Activated naive CD4-positive, alpha-beta T cell treated with anti-CD3 and anti-CD28 coated beads for 36 hours (primary cell): ENCODE measurements at regions not wholly inside any gene's neighbourhood (a gene's known extent, or its start where the extent isn't known, plus 50 kb on each side); places are given as distances from the start of the nearest gene placed in this dataset.

Source experiments
- CTCF ChIA-PET: fragments of 350-600 bp; sonication (Branson Sonifier 250); formaldehyde crosslinking; loops from one replicate; lab custom pipeline; 2021; ENCODE audit warnings: antibody characterized with exemption; lab: Charles Lee
- DNase-seq: peaks from one replicate; pipeline ENCODE4 v3.0.0-alpha.2; 2020
- H3K27ac Mint-ChIP-seq: one replicate; pipeline ENCODE4 v1.8.0; 2021; ENCODE audit warnings: mild to moderate bottlenecking, mixed read lengths
- H3K27me3 Mint-ChIP-seq: one replicate; pipeline ENCODE4 v1.8.0; 2021; ENCODE audit warnings: low read depth, mixed read lengths
- H3K36me3 Mint-ChIP-seq: one replicate; pipeline ENCODE4 v1.8.0; 2021; ENCODE audit warnings: low read depth, mixed read lengths
- H3K4me1 Mint-ChIP-seq: one replicate; pipeline ENCODE4 v1.8.0; 2021; ENCODE audit warnings: low read depth, mixed read lengths
- H3K4me3 Mint-ChIP-seq: one replicate; pipeline ENCODE4 v1.8.0; 2021; ENCODE audit warnings: mild to moderate bottlenecking, moderate library complexity, mixed read lengths
- H3K9me3 Mint-ChIP-seq: one replicate; pipeline ENCODE4 v1.8.0; 2021; ENCODE audit warnings: mixed read lengths
- intact Hi-C: fragments of 100-400 bp; cut with micrococcal nuclease; formaldehyde crosslinking; loops from one replicate; pipeline ENCODE4 v1.15.1; 2023

DNA sequence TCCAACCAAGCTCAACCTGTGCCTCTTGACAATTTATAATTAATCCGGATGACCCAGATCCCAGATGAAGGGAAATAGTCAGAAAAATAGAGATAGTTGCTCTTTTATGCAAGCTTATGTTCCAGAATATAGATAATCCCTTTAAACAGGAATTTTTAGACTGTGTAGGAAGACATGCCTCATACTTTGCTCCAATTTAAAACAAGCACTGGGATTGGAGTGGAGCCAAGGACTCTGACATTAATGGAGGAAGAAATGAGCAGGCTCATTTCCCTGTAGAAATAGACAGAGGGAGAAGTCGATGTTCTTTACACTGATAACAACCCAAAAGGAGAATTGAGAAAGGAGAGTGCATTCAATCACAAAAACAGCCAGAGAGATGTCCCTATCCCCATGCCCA, 70.1 kb upstream of the LRRC55 start:
- Mint-ChIP-seq H3K36me3 (no peaks in the 10 kb centered on the region), H3K27me3 (no peaks in the 10 kb centered on the region), H3K9me3 (peaks cover 6% of the 10 kb centered on the region), H3K4me3 (no peak overlapping the region), H3K4me1 (no peaks in the 10 kb centered on the region), H3K27ac (no peak overlapping the region)
- no peak for DNase-seq
- intact Hi-C loops, result no loop called here
- CTCF ChIA-PET, result no interaction called here

DNA sequence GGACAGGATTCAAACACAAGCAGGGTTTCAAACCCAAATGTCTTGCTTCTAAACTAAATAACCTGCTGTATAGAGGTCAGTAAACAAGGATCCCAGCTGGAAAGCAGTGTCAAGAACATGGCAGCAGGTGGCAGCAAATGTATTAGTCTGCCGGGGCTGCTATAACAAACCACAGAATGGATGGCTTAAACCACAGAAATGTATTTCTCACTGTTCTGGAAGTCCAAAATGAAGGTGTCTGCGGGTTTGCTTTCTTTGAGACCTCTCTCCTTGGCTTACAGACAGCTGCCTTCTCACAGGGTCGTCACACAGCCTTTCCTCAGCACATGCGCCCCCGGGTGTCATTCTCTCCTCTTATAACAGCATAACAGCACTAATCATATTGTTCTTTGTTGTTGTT, 65.1 kb upstream of the LRRC55 start:
- no peak overlapping the region for H3K27ac Mint-ChIP-seq
- peaks cover 3% of the 10 kb centered on the region for H3K27me3 Mint-ChIP-seq
- CTCF ChIA-PET, result interaction anchor here (1.7 to 3.7 kb wide), 2 partner anchors 94 to 133 kb away, joined by 4 to 24 read pairs; no protein-coding TSS in a partner anchor
- no peaks in the 10 kb centered on the region for H3K9me3 Mint-ChIP-seq
- H3K4me3 Mint-ChIP-seq, result no peak overlapping the region
- no peaks in the 10 kb centered on the region for H3K4me1 Mint-ChIP-seq
- intact Hi-C loops, result loop anchor here (1.0 to 2.0 kb wide), 3 partner anchors 133 to 276 kb away; no protein-coding TSS in a partner anchor
- no peaks in the 10 kb centered on the region for H3K36me3 Mint-ChIP-seq
- peak; percentile 42 for DNase-seq

DNA sequence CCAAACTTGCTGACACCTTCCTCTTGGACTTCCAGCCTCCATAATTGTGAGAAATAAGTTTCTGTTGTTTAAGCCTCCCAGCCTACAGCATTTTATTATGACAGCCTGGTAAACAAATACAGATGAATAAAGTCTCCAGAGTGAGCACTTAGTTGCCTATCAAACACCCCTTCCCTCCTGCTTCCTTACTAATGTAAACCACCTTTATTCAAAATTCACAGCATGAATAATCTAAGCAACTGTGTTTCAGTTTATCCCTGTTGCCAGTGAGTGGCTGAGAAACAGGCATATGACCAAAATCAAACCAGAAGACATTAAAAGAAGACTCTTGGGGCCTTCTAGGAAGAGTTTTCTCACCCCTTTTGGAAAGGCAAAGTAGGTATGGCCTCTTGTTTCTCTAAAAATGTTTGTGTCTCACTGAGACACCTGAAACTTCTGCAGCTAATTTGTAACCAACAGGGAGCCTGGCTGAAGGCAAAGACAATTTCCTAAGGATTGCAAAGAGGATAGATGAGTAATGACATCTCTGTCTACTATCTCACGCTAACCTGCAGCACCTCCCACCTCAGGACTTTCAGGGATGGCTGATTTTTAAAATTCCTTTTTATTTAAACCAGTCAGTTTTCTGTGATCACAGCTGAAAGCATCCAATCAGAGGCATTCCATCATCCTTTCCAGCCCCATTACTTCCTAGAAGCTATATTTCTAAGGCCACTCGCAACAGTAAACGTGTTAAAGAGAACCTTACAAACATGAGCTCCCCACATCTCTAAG, 61.4 kb upstream of the LRRC55 start:
- Mint-ChIP-seq H3K27ac (no peak overlapping the region), H3K27me3 (peaks cover 25% of the 10 kb centered on the region), H3K36me3 (no peaks in the 10 kb centered on the region), H3K4me3 (no peak overlapping the region), H3K9me3 (no peaks in the 10 kb centered on the region), H3K4me1 (no peaks in the 10 kb centered on the region)
- DNase-seq, result no peak
- CTCF ChIA-PET, result interaction anchor here (0.6 to 1.3 kb wide), 3 partner anchors 10 to 281 kb away, joined by 3 to 9 read pairs (median 4); no protein-coding TSS in a partner anchor
- intact Hi-C loops, result no loop called here

DNA sequence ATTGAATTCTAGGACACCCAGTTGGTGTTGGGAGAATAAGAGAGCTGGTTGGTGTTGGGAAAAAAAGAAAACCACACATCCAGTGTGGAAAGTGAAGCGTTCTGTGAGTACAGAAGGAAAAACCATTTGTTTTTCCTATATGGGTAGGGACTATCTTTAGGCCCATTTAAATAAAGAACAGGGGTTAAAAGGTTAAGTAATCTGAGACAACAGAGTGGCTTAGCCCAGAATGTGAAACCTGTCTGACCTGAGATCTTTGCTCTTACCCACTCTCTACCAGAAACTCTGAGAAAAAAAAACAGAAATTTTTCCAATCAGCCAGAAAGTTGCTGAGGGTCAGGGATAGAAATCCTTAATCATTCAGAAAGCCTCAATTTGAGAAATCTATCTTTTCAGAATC, 59.8 kb upstream of the LRRC55 start:
- DNase-seq, result no peak
- Mint-ChIP-seq H3K36me3 (no peaks in the 10 kb centered on the region), H3K9me3 (no peaks in the 10 kb centered on the region), H3K4me1 (no peaks in the 10 kb centered on the region), H3K4me3 (no peak overlapping the region), H3K27ac (no peak overlapping the region), H3K27me3 (peaks cover 31% of the 10 kb centered on the region)
- CTCF ChIA-PET, result interaction anchor here (1.3 kb wide), 1 partner anchor 8 kb away, joined by 4 read pairs; no protein-coding TSS in a partner anchor
- intact Hi-C loops, result no loop called here

DNA sequence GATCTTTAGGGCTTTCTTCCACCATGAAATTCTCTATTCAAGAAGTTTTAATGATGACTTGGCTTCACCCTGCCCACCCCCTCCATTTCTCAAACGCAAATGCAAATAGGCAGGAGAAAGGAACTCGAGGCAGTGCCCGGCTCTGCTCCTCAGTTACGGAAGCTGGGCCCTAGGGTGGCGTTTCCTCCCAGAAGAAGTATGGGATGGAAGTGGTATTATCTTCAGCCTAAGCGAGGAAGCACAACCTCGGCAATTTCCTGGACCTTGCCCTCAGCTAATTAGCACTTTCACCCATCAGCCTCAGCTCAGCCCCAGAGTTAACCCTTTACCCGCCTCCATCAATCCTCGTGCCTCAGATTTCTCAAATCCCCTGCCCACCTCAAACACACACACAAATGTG, 58.2 kb upstream of the LRRC55 start:
- H3K27me3 Mint-ChIP-seq, result peaks cover 39% of the 10 kb centered on the region
- no peaks in the 10 kb centered on the region for H3K4me1 Mint-ChIP-seq
- no peak for DNase-seq
- intact Hi-C loops, result no loop called here
- no peaks in the 10 kb centered on the region for H3K36me3 Mint-ChIP-seq
- no peak overlapping the region for H3K4me3 Mint-ChIP-seq
- CTCF ChIA-PET, result interaction anchor here (0.6 kb wide), 1 partner anchor 126 kb away, joined by 3 read pairs; no protein-coding TSS in a partner anchor
- H3K9me3 Mint-ChIP-seq, result no peaks in the 10 kb centered on the region
- H3K27ac Mint-ChIP-seq, result no peak overlapping the region

DNA sequence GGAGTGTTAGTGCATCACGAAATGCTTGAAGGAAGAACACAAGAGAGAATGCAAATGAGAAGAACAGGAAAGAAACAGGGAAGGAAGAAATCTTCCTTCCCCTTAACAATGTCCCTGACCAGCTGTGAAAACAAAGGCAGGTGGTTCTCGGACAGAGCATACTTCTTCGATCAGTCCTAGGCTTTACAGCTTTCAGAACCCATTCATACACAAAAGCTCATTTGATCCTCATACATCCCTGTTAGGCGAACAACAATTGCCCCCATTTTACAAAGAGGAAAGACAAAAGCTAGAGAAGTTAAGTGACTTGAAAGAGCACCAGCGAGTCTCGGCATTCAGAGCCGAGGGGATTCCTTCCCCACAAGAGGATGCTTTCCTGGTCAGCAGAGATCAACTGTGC, 57.2 kb upstream of the LRRC55 start:
- intact Hi-C loops, result no loop called here
- Mint-ChIP-seq H3K36me3 (no peaks in the 10 kb centered on the region), H3K27ac (no peak overlapping the region), H3K4me1 (no peaks in the 10 kb centered on the region), H3K4me3 (no peak overlapping the region), H3K27me3 (peaks cover 39% of the 10 kb centered on the region), H3K9me3 (no peaks in the 10 kb centered on the region)
- DNase-seq, result no peak
- CTCF ChIA-PET, result interaction anchor here (1.0 kb wide), 1 partner anchor 14 kb away, joined by 3 read pairs; no protein-coding TSS in a partner anchor

DNA sequence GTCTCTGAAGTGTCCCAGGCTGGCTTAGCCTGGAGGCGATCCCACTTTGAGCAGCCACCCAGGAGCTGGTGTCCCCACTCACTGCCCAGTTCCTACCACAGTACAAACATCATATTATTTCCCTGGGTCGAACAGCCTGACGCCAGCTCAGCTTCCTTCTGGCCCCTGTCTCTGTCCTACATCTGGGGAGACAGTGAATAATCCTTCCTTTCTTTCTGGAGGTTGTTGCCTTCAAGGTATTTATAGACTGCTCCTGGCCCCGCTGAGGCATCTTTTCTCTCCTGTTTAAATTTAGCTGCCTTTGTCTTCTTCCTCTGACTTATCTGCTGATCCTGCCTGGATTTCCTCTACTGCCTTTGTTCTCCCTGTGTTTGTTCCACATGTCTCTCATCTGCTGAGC, 56.8 kb upstream of the LRRC55 start:
- DNase-seq, result no peak
- no peaks in the 10 kb centered on the region for H3K36me3 Mint-ChIP-seq
- H3K9me3 Mint-ChIP-seq, result no peaks in the 10 kb centered on the region
- H3K4me1 Mint-ChIP-seq, result no peaks in the 10 kb centered on the region
- CTCF ChIA-PET, result interaction anchor here (1.0 kb wide), 1 partner anchor 13 kb away, joined by 3 read pairs; no protein-coding TSS in a partner anchor
- intact Hi-C loops, result no loop called here
- H3K4me3 Mint-ChIP-seq, result no peak overlapping the region
- H3K27ac Mint-ChIP-seq, result no peak overlapping the region
- H3K27me3 Mint-ChIP-seq, result peaks cover 39% of the 10 kb centered on the region

DNA sequence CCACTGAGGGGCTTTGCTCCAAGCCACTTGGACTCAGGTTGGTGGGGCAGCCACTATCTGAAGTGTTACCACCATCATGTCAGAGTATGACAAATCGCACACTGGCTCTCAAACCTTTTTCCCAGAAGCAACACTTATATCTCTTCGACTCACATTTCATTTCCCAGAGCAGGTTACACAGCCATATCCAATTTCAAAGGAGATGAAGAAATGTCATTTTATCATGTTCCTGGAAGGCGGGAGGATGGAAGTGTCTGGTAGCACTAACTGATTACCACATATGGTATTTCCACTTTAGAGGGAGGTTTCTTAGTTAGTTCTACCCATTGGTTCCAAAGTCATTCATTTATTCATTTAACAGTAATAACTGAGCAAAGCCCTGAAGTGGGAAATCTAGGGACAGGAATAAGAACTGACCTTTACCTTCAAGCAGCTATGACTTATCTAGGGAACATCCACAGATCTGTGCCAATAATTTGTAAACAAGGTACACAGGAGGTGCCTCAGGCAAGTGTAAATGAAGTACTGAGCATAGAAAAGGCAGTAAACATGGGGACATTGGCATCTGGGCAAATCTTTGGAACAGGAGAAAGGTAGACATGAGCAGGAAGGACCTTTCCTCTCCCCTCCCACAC, 54.9 kb upstream of the LRRC55 start:
- no peak for DNase-seq
- Mint-ChIP-seq H3K27me3 (peaks cover 39% of the 10 kb centered on the region), H3K36me3 (no peaks in the 10 kb centered on the region), H3K4me3 (no peak overlapping the region), H3K27ac (no peak overlapping the region), H3K9me3 (no peaks in the 10 kb centered on the region), H3K4me1 (no peaks in the 10 kb centered on the region)
- CTCF ChIA-PET, result no interaction called here
- intact Hi-C loops, result no loop called here

DNA sequence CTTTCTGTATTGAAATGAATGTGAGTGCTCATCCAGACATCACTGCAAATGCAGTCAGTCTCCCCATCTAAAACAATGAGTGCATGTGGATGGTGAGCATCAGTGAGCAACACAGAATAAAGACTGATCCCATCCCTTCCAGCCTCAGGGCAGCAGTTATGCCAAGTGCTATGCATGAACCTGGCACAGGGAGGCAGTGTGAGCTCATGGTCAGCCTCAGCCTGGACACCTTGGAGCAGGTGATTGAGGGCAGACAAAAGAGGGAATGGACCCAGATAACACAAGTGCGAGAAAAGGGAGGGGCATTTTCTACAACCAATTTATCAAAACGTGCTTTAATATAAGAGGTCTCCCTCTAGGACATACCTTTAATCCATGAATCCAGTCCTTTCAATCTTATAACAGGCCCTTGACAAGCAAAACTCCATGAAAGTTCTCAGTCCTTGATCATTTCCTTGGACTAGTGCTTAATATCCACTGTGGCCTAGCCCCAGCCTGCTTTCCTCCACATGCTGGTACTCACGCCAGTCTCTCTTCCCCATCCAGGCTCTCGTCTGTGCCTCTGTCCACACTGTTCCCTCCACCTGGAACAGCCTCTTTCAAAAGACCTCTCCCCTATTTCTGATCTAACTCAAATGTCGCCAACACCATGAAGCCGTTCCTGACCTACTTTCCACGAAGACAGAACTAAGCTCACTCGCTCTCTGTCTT, 50.5 kb upstream of the LRRC55 start:
- Mint-ChIP-seq H3K36me3 (no peaks in the 10 kb centered on the region), H3K27me3 (peaks cover 19% of the 10 kb centered on the region), H3K9me3 (no peaks in the 10 kb centered on the region), H3K4me1 (no peaks in the 10 kb centered on the region), H3K27ac (no peak overlapping the region), H3K4me3 (no peak overlapping the region)
- CTCF ChIA-PET, result interaction anchor here (2.6 kb wide), 1 partner anchor 119 kb away, joined by 12 read pairs; no protein-coding TSS in a partner anchor
- intact Hi-C loops, result loop anchor here (1.0 kb wide), 1 partner anchor 118 kb away; no protein-coding TSS in a partner anchor
- peak; percentile 7 for DNase-seq
